ENCODE measurements at regions not wholly inside any gene's neighbourhood (a gene's known extent, or its start where the extent isn't known, plus 50 kb on each side); places are given as distances from the start of the nearest gene placed in this dataset.

- no peak overlapping the region for H3K4me3 ChIP-seq (ENCODE audit: low read depth, low read length)
- no peak for TF ChIP-seq CTCF (conservative IDR thresholded peaks at IDR 0.05; ENCODE audit: low read depth, low read length)
- no peak for DNase-seq (ENCODE audit: low read depth)
These were observed 607.1 kb downstream of the HDGFL1 start for GRCh38 chr6:23176471-23176870.

DNA sequence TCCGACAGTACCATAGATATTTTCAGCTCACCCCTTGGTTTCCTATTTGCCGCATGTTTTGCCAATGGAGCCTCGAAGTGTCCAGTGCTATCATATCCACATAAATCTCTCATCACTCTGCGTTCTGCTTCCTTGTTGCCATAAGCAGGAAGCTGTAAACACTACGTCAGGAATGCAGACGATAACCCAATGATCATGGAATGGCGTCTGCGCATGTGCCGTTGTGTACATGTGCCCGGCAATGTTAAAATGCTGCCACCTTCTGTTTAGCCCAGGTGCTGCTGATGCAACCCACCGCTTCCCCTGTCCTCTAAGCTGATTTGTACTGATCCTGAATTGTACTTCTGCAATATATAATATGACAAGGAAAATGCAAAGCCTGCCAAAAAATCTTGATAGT is 607.5 kb downstream of the HDGFL1 start:
- TF ChIP-seq CTCF (conservative IDR thresholded peaks at IDR 0.05; ENCODE audit: low read depth, low read length) = peak; percentile 3
- H3K4me3 ChIP-seq (ENCODE audit: low read depth, low read length) = no peak overlapping the region
- no peak for DNase-seq (ENCODE audit: low read depth)

DNA sequence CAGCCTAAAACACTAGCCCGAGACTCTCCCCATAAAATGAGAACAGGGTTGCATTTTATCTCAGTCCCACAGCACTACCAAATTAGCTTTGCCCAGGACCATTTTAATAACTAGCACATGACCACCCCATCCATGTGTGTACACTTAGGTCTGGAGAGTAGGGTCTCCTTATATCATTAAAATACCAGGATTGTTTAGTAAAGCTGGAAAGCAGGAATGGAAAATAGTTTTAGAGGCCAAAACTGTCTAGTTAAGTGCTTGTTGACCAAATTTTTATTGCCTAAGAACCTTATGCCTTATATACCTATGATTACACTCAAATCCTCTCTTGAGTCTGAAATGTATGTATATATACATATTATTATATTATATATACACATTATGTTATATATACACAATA is 608.4 kb downstream of the HDGFL1 start:
- DNase-seq (ENCODE audit: low read depth) = no peak
- no peak for TF ChIP-seq CTCF (conservative IDR thresholded peaks at IDR 0.05; ENCODE audit: low read depth, low read length)
- no peak overlapping the region for H3K4me3 ChIP-seq (ENCODE audit: low read depth, low read length)

GRCh38 chr6:23179994-23180393 is 610.6 kb downstream of the HDGFL1 start:
- no peak for DNase-seq (ENCODE audit: low read depth)
- TF ChIP-seq CTCF (conservative IDR thresholded peaks at IDR 0.05; ENCODE audit: low read depth, low read length) = no peak
- H3K4me3 ChIP-seq (ENCODE audit: low read depth, low read length) = no peak overlapping the region

DNA sequence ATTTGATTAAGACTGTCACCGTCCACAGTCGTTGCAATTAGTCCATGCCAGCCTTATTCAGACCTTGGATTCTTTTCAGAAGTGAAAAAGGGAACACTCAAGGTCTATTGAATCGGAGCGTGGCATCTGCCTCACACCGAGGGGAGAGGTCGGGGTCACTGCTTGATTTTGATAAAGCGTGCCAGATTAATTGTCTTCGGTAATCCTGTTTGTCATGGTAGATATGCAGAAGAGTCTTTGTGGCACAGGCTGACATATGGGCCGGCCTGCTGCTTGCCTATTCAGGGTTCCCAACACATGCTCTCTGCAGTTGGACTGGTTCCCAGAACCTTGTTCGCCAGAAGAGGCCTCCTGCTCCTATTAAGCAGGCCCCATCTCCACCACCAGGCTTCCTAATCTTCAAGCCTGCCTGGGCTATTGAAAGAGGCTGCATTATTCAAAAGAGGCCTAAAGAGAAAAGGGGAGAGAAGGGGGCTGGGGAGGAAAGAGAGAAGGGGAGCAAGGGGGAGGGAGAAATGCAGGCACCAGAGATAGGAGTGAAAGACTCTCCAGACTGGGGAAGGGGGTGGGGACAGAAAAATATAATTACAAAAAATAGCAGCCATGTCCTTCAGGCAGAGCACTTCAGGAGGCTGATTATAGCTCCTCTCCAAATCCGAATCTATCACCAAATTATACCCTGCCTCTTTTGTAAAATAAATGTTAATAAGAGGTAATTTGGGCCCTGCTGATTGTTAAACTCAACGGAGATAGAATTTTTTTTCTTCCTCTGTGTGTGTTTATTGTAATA is 611.3 kb downstream of the HDGFL1 start:
- no peak for TF ChIP-seq CTCF (conservative IDR thresholded peaks at IDR 0.05; ENCODE audit: low read depth, low read length)
- DNase-seq (ENCODE audit: low read depth) = no peak

GRCh38 chr6:23181356-23182110 is 612.2 kb downstream of the HDGFL1 start:
- DNase-seq (ENCODE audit: low read depth) = no peak
- H3K4me3 ChIP-seq (ENCODE audit: low read depth, low read length) = no peak overlapping the region

More for the DNA sequence above, 611.3 kb downstream of the HDGFL1 start:
- H3K4me3 ChIP-seq (ENCODE audit: low read depth, low read length) = no peak overlapping the region

More at GRCh38 chr6:23181356-23182110, 612.2 kb downstream of the HDGFL1 start:
- TF ChIP-seq CTCF (conservative IDR thresholded peaks at IDR 0.05; ENCODE audit: low read depth, low read length) = no peak
